Esophagus muscularis mucosa (tissue), 4 donors: ENCODE measurements at regions not wholly inside any gene's neighbourhood (a gene's known extent, or its start where the extent isn't known, plus 50 kb on each side); places are given as distances from the start of the nearest gene placed in this dataset.

Experiments
- DNase-seq: peaks from one replicate; pipeline ENCODE4 v3.0.0-alpha.2; 2017; ENCODE audit errors: extremely low spot score
- H3K27ac ChIP-seq, 4 donors: fragments of 200-600 bp; sonication (generic); replicated peaks in 1 of 4; 1 replicate in 3 of 4; 2 replicates in 1 of 4; pipeline ENCODE4 v1.5.1; 2016 to 2019; ENCODE audit warnings: mild to moderate bottlenecking in 1 of 4
- H3K27me3 ChIP-seq, 4 donors: fragments of 200-600 bp; sonication (generic); one replicate each; pipeline versions ENCODE4 v1.5.1 to v1.6.0; 2016 to 2019
- H3K36me3 ChIP-seq, 4 donors: fragments of 200-600 bp; sonication (generic); one replicate each; pipeline ENCODE4 v1.5.1; 2016 to 2019
- H3K4me1 ChIP-seq, 4 donors: fragments of 200-600 bp; sonication (generic); one replicate each; pipeline ENCODE4 v1.5.1; 2016 to 2019
- H3K4me3 ChIP-seq, 4 donors: fragments of 200-600 bp; sonication (generic); 1 replicate in 2 of 4; 2 replicates in 2 of 4; pipeline ENCODE4 v1.5.1; 2016 to 2019; ENCODE audit warnings: mild to moderate bottlenecking in 4 of 4, moderate library complexity in 1 of 4
- H3K9me3 ChIP-seq, 4 donors: fragments of 200-600 bp; sonication (generic); 1 replicate in 3 of 4; 2 replicates in 1 of 4; pipeline ENCODE4 v1.5.1; 2016 to 2019
- EP300 ChIP-seq: sonication (generic); formaldehyde crosslinking; IDR thresholded peaks from one replicate; pipeline ENCODE4 v1.6.1; 2017; ENCODE audit warnings: antibody characterized with exemption
- POLR2A ChIP-seq: fragments of 450-650 bp; IDR thresholded peaks from one replicate; pipeline ENCODE4 v1.6.1; 2017; ENCODE audit warnings: antibody characterized with exemption, moderate library complexity, mild to moderate bottlenecking, low read depth
- POLR2AphosphoS5 ChIP-seq, 2 donors: sonication (generic); formaldehyde crosslinking; IDR thresholded peaks; one replicate each; pipeline ENCODE4 v1.6.1; 2017; ENCODE audit warnings: antibody characterized with exemption in 2 of 2
- WGBS: methylation state at CpG from one replicate; pipeline ENCODE4 v1.1.5; 2018; 5-methylcytosine and 5-hydroxymethylcytosine counted together
- intact Hi-C: fragments of 100-400 bp; cut with DNase I; formaldehyde crosslinking; loops from one replicate; pipeline ENCODE4 v1.15.1; 2023
- TF ChIP-seq, protein P1 (sequence below), 3 experiments: fragments of 200-600 bp in 2 of 3; fragments of 450-650 bp in 1 of 3; sonication (generic) in 2 of 3; IDR thresholded peaks; one replicate each; pipeline ENCODE4 v1.5.1; 2017 to 2019; ENCODE audit warnings: antibody characterized with exemption in 3 of 3, mild to moderate bottlenecking in 2 of 3, moderate library complexity in 1 of 3

DNA sequence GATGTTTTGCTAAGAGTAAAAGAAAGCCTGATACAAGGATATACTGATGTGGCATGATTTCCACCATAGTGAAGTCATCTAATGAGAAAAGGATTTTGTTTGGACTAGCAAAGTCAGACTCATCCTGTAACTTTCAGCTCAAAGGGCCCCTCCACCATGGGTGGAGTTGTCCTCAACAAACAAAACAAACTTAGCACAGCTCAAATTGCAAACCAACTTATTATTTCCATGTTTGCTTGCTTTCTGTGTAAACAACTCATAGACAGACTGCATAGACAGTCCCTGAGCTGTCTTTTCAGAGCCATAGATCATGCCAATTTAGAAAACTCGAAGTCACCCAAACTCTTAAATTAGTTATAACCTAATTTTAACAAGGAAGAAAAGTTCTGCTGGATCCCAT, 69.4 kb upstream of the VAV3 start:
- WGBS: 46% methylated on average over 1 of the region's 1 CpG
- intact Hi-C loops: no loop called here
- DNase-seq: no peak
- no peaks in the 10 kb centered on the region for H3K9me3 ChIP-seq
- TF ChIP-seq POLR2AphosphoS5 (IDR thresholded peaks at IDR 0.05) (no peak), POLR2A (no peak), EP300 (no peak)
- TF ChIP-seq, protein P1, sequence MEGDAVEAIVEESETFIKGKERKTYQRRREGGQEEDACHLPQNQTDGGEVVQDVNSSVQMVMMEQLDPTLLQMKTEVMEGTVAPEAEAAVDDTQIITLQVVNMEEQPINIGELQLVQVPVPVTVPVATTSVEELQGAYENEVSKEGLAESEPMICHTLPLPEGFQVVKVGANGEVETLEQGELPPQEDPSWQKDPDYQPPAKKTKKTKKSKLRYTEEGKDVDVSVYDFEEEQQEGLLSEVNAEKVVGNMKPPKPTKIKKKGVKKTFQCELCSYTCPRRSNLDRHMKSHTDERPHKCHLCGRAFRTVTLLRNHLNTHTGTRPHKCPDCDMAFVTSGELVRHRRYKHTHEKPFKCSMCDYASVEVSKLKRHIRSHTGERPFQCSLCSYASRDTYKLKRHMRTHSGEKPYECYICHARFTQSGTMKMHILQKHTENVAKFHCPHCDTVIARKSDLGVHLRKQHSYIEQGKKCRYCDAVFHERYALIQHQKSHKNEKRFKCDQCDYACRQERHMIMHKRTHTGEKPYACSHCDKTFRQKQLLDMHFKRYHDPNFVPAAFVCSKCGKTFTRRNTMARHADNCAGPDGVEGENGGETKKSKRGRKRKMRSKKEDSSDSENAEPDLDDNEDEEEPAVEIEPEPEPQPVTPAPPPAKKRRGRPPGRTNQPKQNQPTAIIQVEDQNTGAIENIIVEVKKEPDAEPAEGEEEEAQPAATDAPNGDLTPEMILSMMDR (IDR thresholded peaks at IDR 0.05): no peak
- no peaks in the 10 kb centered on the region for H3K27me3 ChIP-seq
- H3K4me3 ChIP-seq: no peak overlapping the region
- H3K4me1 ChIP-seq: no peaks in the 10 kb centered on the region
- H3K27ac ChIP-seq: no peak overlapping the region
- H3K36me3 ChIP-seq: no peaks in the 10 kb centered on the region

DNA sequence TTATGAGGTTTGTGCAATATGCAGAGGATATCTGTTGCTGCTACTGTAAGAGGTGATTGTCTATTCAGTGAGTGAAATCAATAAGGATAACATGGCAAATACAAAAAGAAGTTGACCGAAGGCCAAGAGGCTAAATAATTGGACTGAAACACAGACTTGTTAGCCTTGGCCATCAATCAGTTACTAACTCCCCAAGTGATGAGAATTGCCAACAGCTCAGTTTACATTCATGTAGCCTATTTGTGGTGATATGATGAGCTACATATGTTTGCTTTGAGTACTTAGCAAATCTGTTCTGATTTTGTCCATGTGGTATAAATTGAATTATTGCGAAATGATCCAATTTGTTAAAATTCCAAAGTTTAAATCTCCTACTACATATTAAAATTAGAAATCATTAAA, 68.6 kb upstream of the VAV3 start:
- 92% methylated on average over 2 of the region's 2 CpGs for WGBS
- no peak overlapping the region for H3K4me3 ChIP-seq
- H3K27ac ChIP-seq: no peak overlapping the region
- H3K9me3 ChIP-seq: no peaks in the 10 kb centered on the region
- TF ChIP-seq EP300 (no peak), POLR2AphosphoS5 (IDR thresholded peaks at IDR 0.05) (no peak), POLR2A (no peak)
- TF ChIP-seq, protein P1 (IDR thresholded peaks at IDR 0.05): no peak
- H3K4me1 ChIP-seq: no peaks in the 10 kb centered on the region
- no peak for DNase-seq
- no peaks in the 10 kb centered on the region for H3K27me3 ChIP-seq
- H3K36me3 ChIP-seq: no peaks in the 10 kb centered on the region
- intact Hi-C loops: no loop called here

DNA sequence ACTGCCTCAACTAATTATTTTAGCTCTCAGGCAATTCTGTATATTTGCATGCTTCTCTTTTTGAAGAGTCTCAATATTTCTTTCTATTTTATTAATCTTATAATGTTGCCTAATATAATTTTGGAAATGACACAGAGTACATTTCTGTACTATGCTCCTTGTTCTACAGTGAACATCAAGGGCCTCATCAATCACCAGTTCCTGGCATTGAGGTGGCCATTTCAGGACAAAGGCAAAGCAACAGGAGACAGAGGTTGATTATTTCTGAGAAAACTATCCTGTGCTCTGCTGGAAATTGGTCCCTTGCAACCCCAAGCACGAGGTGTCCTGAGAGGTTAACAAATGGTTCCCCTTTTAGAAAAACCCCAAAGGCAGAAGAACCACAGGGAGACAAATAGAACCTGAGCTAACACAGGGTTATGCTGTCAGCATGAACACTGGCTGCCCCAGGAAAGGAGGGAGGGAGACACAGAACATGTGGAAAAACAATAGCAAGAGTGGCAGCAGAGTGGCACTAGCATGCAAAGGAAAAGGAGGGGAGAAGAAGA, 63.9 kb upstream of the VAV3 start:
- WGBS: 50% methylated on average over 1 of the region's 1 CpG
- no peak for TF ChIP-seq POLR2A
- TF ChIP-seq, protein P1 (IDR thresholded peaks at IDR 0.05): no peak
- no peak for TF ChIP-seq EP300
- no peak for TF ChIP-seq POLR2AphosphoS5 (IDR thresholded peaks at IDR 0.05)
- no peaks in the 10 kb centered on the region for H3K4me1 ChIP-seq

DNA sequence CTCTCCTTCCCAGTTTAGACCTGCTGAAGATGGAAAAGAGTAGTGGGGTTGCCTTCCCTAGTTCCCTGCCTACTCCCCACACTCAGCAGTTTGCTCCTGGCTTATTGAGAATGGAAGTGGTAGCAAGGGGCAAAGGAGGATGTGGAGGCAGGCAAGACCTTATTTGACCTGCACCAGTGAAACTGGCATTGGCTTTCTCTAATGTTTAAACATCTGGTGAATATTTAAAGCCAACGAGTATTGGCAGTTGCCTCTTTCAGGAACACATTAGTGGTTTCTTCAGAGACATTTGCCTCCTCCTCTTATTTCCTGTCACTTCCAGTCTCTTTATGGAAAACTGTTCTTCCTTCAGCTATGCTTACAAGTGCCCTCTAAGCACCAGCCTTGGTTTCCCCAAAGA, 62.4 kb upstream of the VAV3 start:
- WGBS: 53% methylated on average over 1 of the region's 1 CpG
- no peaks in the 10 kb centered on the region for H3K4me1 ChIP-seq

More for the DNA sequence above, 63.9 kb upstream of the VAV3 start:
- H3K27me3 ChIP-seq: no peaks in the 10 kb centered on the region
- H3K36me3 ChIP-seq: no peaks in the 10 kb centered on the region
- H3K9me3 ChIP-seq: no peaks in the 10 kb centered on the region
- no peak for DNase-seq
- intact Hi-C loops: no loop called here
- no peak overlapping the region for H3K27ac ChIP-seq
- no peak overlapping the region for H3K4me3 ChIP-seq

More for the DNA sequence above, 62.4 kb upstream of the VAV3 start:
- TF ChIP-seq, protein P1 (IDR thresholded peaks at IDR 0.05): no peak
- no peak for TF ChIP-seq POLR2A
- no peak for TF ChIP-seq POLR2AphosphoS5 (IDR thresholded peaks at IDR 0.05)
- no peak for TF ChIP-seq EP300
- intact Hi-C loops: no loop called here
- H3K27ac ChIP-seq: no peak overlapping the region
- no peaks in the 10 kb centered on the region for H3K36me3 ChIP-seq
- no peak for DNase-seq
- no peak overlapping the region for H3K4me3 ChIP-seq
- H3K27me3 ChIP-seq: no peaks in the 10 kb centered on the region
- H3K9me3 ChIP-seq: no peaks in the 10 kb centered on the region
